ENCODE measurements at regions not wholly inside any gene's neighbourhood (a gene's known extent, or its start where the extent isn't known, plus 50 kb on each side); places are given as distances from the start of the nearest gene placed in this dataset.
"Not testable (repeated sequence)": the region's sequence is repeated elsewhere in the genome, so short reads cannot be mapped to it uniquely, and the experiment has no call there.

GRCh38 chr14:30240685-30241084 is 313.0 kb upstream of the PRKD1 start:
- Histone ChIP-seq H3K27ac (no peak overlapping the region), H3K27me3 (no peaks in the 10 kb centered on the region), H3K36me3 (no peaks in the 10 kb centered on the region), H3K4me1 (no peaks in the 10 kb centered on the region), H3K4me3 (no peak overlapping the region), H3K9me3 (no peaks in the 10 kb centered on the region)
- no peak for DNase-seq (ENCODE audit: low spot score)
- TF ChIP-seq CTCF (IDR thresholded peaks at IDR 0.05): no peak

- Histone ChIP-seq H3K4me1 (no peaks in the 10 kb centered on the region), H3K4me3 (no peak overlapping the region), H3K9me3 (no peaks in the 10 kb centered on the region), H3K27ac (no peak overlapping the region), H3K27me3 (no peaks in the 10 kb centered on the region), H3K36me3 (no peaks in the 10 kb centered on the region)
- DNase-seq (ENCODE audit: low spot score): no peak
- TF ChIP-seq CTCF (IDR thresholded peaks at IDR 0.05): no peak
Observed at GRCh38 chr14:30242744-30243143, 315.1 kb upstream of the PRKD1 start.

- no peak overlapping the region for H3K4me3 ChIP-seq
- no peaks in the 10 kb centered on the region for H3K9me3 ChIP-seq
- H3K27me3 ChIP-seq: no peaks in the 10 kb centered on the region
- no peak for DNase-seq (ENCODE audit: low spot score)
- no peaks in the 10 kb centered on the region for H3K36me3 ChIP-seq
- no peaks in the 10 kb centered on the region for H3K4me1 ChIP-seq
- no peak overlapping the region for H3K27ac ChIP-seq
- TF ChIP-seq CTCF (IDR thresholded peaks at IDR 0.05): no peak
Observed at GRCh38 chr14:30243207-30243606, 315.6 kb upstream of the PRKD1 start.

- no peaks in the 10 kb centered on the region for H3K36me3 ChIP-seq
- no peaks in the 10 kb centered on the region for H3K9me3 ChIP-seq
- no peak overlapping the region for H3K27ac ChIP-seq
- H3K4me1 ChIP-seq: no peaks in the 10 kb centered on the region
- DNase-seq (ENCODE audit: low spot score): no peak
- no peak overlapping the region for H3K4me3 ChIP-seq
- no peak for TF ChIP-seq CTCF (IDR thresholded peaks at IDR 0.05)
- no peaks in the 10 kb centered on the region for H3K27me3 ChIP-seq
Observed at GRCh38 chr14:30243805-30244204, 315.2 kb upstream of the G2E3 start.

GRCh38 chr14:30244348-30244747 is 314.6 kb upstream of the G2E3 start:
- not testable (repeated sequence) for H3K4me1 ChIP-seq; H3K9me3 ChIP-seq; H3K36me3 ChIP-seq; H3K27ac ChIP-seq; H3K4me3 ChIP-seq; DNase-seq (ENCODE audit: low spot score); H3K27me3 ChIP-seq

- Histone ChIP-seq H3K27ac (no peak overlapping the region), H3K4me3 (no peak overlapping the region)
- no peak for TF ChIP-seq CTCF (IDR thresholded peaks at IDR 0.05)
Observed at GRCh38 chr14:30251017-30251416, 307.9 kb upstream of the G2E3 start.

More at GRCh38 chr14:30251017-30251416, 307.9 kb upstream of the G2E3 start:
- Histone ChIP-seq H3K4me1 (no peaks in the 10 kb centered on the region), H3K9me3 (peaks cover 0 to 7% of the 10 kb centered on the region in 2 donors), H3K27me3 (no peaks in the 10 kb centered on the region), H3K36me3 (no peaks in the 10 kb centered on the region)
- no peak for DNase-seq (ENCODE audit: low spot score)

Measured in right atrium auricular region (tissue), 2 donors.